HUES64 (cell line): ENCODE measurements at regions not wholly inside any gene's neighbourhood (a gene's known extent, or its start where the extent isn't known, plus 50 kb on each side); places are given as distances from the start of the nearest gene placed in this dataset.
"Not testable (repeated sequence)": the region's sequence is repeated elsewhere in the genome, so short reads cannot be mapped to it uniquely, and the experiment has no call there.

Experiments used
- H3K27ac ChIP-seq: 2 replicates; pipeline ENCODE4 v1.7.0; 2013; ENCODE audit warnings: low read depth, low read length, inconsistent platforms
- H3K27me3 ChIP-seq: 2 replicates; pipeline ENCODE4 v1.6.1; 2013; ENCODE audit warnings: mild to moderate bottlenecking, low read length; ENCODE audit not compliant: insufficient read depth
- H3K36me3 ChIP-seq: 2 replicates; pipeline ENCODE4 v1.6.1; 2013; ENCODE audit warnings: mild to moderate bottlenecking, low read length; ENCODE audit not compliant: insufficient read depth
- H3K4me1 ChIP-seq: 2 replicates; pipeline ENCODE4 v1.6.1; 2013; ENCODE audit warnings: mild to moderate bottlenecking, low read length, moderate library complexity; ENCODE audit not compliant: insufficient read depth
- H3K4me3 ChIP-seq: 2 replicates; pipeline ENCODE4 v1.5.1; 2013; ENCODE audit warnings: mild to moderate bottlenecking, low read length, moderate library complexity
- H3K9ac ChIP-seq: 2 replicates; pipeline ENCODE4 v1.6.1; 2013; ENCODE audit warnings: mild to moderate bottlenecking, low read depth, low read length
- H3K9me3 ChIP-seq: 2 replicates; pipeline ENCODE4 v1.6.1; 2013; ENCODE audit warnings: low read depth, low read length; ENCODE audit not compliant: insufficient read depth
- WGBS: fragments of 150-250, 120-280 bp; methylation state at CpG from one replicate; pipeline ENCODE4 v1.1.7; 2013; ENCODE audit warnings: missing lambda C conversion rate; 5-methylcytosine and 5-hydroxymethylcytosine counted together

GRCh38 chr7:46616636-46617035, 695.6 kb upstream of the IGFBP3 start:
- H3K9ac ChIP-seq = no peak overlapping the region
- H3K27ac ChIP-seq = no peak overlapping the region
- H3K36me3 ChIP-seq = no peaks in the 10 kb centered on the region
- H3K4me1 ChIP-seq = no peaks in the 10 kb centered on the region
- WGBS = 82% methylated on average over 1 of the region's 1 CpG
- no peak overlapping the region for H3K4me3 ChIP-seq
- H3K9me3 ChIP-seq = no peaks in the 10 kb centered on the region
- H3K27me3 ChIP-seq = no peaks in the 10 kb centered on the region

GRCh38 chr7:46613551-46613950, 692.5 kb upstream of the IGFBP3 start:
- H3K4me3 ChIP-seq = no peak overlapping the region
- 60% methylated on average over 1 of the region's 1 CpG for WGBS

GRCh38 chr7:46613116-46613515, 692.0 kb upstream of the IGFBP3 start:
- H3K9me3 ChIP-seq = no peaks in the 10 kb centered on the region
- WGBS = 98% methylated on average over 4 of the region's 5 CpGs
- no peak overlapping the region for H3K27ac ChIP-seq
- no peaks in the 10 kb centered on the region for H3K36me3 ChIP-seq
- no peaks in the 10 kb centered on the region for H3K4me1 ChIP-seq
- no peak overlapping the region for H3K4me3 ChIP-seq
- H3K9ac ChIP-seq = no peak overlapping the region
- H3K27me3 ChIP-seq = no peaks in the 10 kb centered on the region

More at GRCh38 chr7:46613551-46613950, 692.5 kb upstream of the IGFBP3 start:
- Histone ChIP-seq H3K9me3 (no peaks in the 10 kb centered on the region), H3K4me1 (no peaks in the 10 kb centered on the region), H3K36me3 (no peaks in the 10 kb centered on the region), H3K27ac (no peak overlapping the region), H3K9ac (no peak overlapping the region), H3K27me3 (no peaks in the 10 kb centered on the region)

GRCh38 chr7:46611508-46611907, 690.4 kb upstream of the IGFBP3 start:
- H3K27ac ChIP-seq = no peak overlapping the region
- no peaks in the 10 kb centered on the region for H3K36me3 ChIP-seq
- no peaks in the 10 kb centered on the region for H3K9me3 ChIP-seq
- H3K4me1 ChIP-seq = no peaks in the 10 kb centered on the region
- no peak overlapping the region for H3K9ac ChIP-seq
- H3K4me3 ChIP-seq = no peak overlapping the region
- no peaks in the 10 kb centered on the region for H3K27me3 ChIP-seq
- WGBS = 100% methylated on average over 1 of the region's 2 CpGs

- H3K27ac ChIP-seq = no peak overlapping the region
- no peak overlapping the region for H3K4me3 ChIP-seq
- H3K36me3 ChIP-seq = no peaks in the 10 kb centered on the region
- H3K9ac ChIP-seq = no peak overlapping the region
- no peaks in the 10 kb centered on the region for H3K4me1 ChIP-seq
- no peaks in the 10 kb centered on the region for H3K9me3 ChIP-seq
- 93% methylated on average over 2 of the region's 2 CpGs for WGBS
- H3K27me3 ChIP-seq = no peaks in the 10 kb centered on the region
These were observed 689.7 kb upstream of the IGFBP3 start for GRCh38 chr7:46610746-46611145.

GRCh38 chr7:46607176-46607575, 686.1 kb upstream of the IGFBP3 start:
- Histone ChIP-seq H3K36me3 (no peaks in the 10 kb centered on the region), H3K4me3 (no peak overlapping the region), H3K27ac (no peak overlapping the region), H3K9ac (no peak overlapping the region), H3K9me3 (no peaks in the 10 kb centered on the region), H3K4me1 (no peaks in the 10 kb centered on the region), H3K27me3 (no peaks in the 10 kb centered on the region)
- 99% methylated on average over 3 of the region's 4 CpGs for WGBS

- no peaks in the 10 kb centered on the region for H3K36me3 ChIP-seq
- H3K9me3 ChIP-seq = no peaks in the 10 kb centered on the region
- no peaks in the 10 kb centered on the region for H3K4me1 ChIP-seq
- WGBS = 95% methylated on average over 3 of the region's 3 CpGs
- no peaks in the 10 kb centered on the region for H3K27me3 ChIP-seq
- no peak overlapping the region for H3K4me3 ChIP-seq
- H3K27ac ChIP-seq = no peak overlapping the region
- no peak overlapping the region for H3K9ac ChIP-seq
These were observed 685.7 kb upstream of the IGFBP3 start for GRCh38 chr7:46606761-46607160.

GRCh38 chr7:46604241-46604661, 683.2 kb upstream of the IGFBP3 start:
- Histone ChIP-seq H3K27me3 (no peaks in the 10 kb centered on the region), H3K4me1 (no peaks in the 10 kb centered on the region), H3K9ac (no peak overlapping the region), H3K27ac (no peak overlapping the region), H3K4me3 (no peak overlapping the region), H3K36me3 (no peaks in the 10 kb centered on the region), H3K9me3 (no peaks in the 10 kb centered on the region)
- 86% methylated on average over 2 of the region's 3 CpGs for WGBS

GRCh38 chr7:46603780-46604179, 682.7 kb upstream of the IGFBP3 start:
- whole genome bisulfite sequencing = 88% methylated on average over 11 of the region's 11 CpGs
- Histone ChIP-seq H3K4me3 (no peak overlapping the region), H3K4me1 (no peaks in the 10 kb centered on the region), H3K27ac (no peak overlapping the region), H3K36me3 (no peaks in the 10 kb centered on the region), H3K27me3 (no peaks in the 10 kb centered on the region), H3K9me3 (no peaks in the 10 kb centered on the region), H3K9ac (no peak overlapping the region)

- no peak overlapping the region for H3K9ac ChIP-seq
- 93% methylated on average over 7 of the region's 7 CpGs for WGBS
- no peaks in the 10 kb centered on the region for H3K9me3 ChIP-seq
- no peaks in the 10 kb centered on the region for H3K36me3 ChIP-seq
- no peak overlapping the region for H3K4me3 ChIP-seq
- H3K4me1 ChIP-seq = no peaks in the 10 kb centered on the region
- no peak overlapping the region for H3K27ac ChIP-seq
- no peaks in the 10 kb centered on the region for H3K27me3 ChIP-seq
These were observed 682.3 kb upstream of the IGFBP3 start for GRCh38 chr7:46603296-46603752.

- WGBS = 95% methylated on average over 5 of the region's 5 CpGs
- no peaks in the 10 kb centered on the region for H3K4me1 ChIP-seq
- no peaks in the 10 kb centered on the region for H3K27me3 ChIP-seq
- no peak overlapping the region for H3K27ac ChIP-seq
- H3K9ac ChIP-seq = no peak overlapping the region
- H3K36me3 ChIP-seq = no peaks in the 10 kb centered on the region
- no peak overlapping the region for H3K4me3 ChIP-seq
- H3K9me3 ChIP-seq = no peaks in the 10 kb centered on the region
These were observed 679.3 kb upstream of the IGFBP3 start for GRCh38 chr7:46600340-46600739.

- WGBS = 93% methylated on average over 1 of the region's 1 CpG
- H3K36me3 ChIP-seq, H3K27me3 ChIP-seq, H3K4me3 ChIP-seq, H3K9me3 ChIP-seq, H3K27ac ChIP-seq, H3K9ac ChIP-seq, H3K4me1 ChIP-seq: not testable (repeated sequence)
These were observed 673.8 kb upstream of the IGFBP3 start for GRCh38 chr7:46594831-46595230.
